Fibroblast of skin of left biceps (primary cell): ENCODE measurements at regions not wholly inside any gene's neighbourhood (a gene's known extent, or its start where the extent isn't known, plus 50 kb on each side); places are given as distances from the start of the nearest gene placed in this dataset.

ENCODE experiments used
- DNase-seq, 2 experiments: peaks; one replicate each; pipeline ENCODE4 v3.0.0-alpha.2; 2013; ENCODE audit warnings: low read depth in 2 of 2

DNA sequence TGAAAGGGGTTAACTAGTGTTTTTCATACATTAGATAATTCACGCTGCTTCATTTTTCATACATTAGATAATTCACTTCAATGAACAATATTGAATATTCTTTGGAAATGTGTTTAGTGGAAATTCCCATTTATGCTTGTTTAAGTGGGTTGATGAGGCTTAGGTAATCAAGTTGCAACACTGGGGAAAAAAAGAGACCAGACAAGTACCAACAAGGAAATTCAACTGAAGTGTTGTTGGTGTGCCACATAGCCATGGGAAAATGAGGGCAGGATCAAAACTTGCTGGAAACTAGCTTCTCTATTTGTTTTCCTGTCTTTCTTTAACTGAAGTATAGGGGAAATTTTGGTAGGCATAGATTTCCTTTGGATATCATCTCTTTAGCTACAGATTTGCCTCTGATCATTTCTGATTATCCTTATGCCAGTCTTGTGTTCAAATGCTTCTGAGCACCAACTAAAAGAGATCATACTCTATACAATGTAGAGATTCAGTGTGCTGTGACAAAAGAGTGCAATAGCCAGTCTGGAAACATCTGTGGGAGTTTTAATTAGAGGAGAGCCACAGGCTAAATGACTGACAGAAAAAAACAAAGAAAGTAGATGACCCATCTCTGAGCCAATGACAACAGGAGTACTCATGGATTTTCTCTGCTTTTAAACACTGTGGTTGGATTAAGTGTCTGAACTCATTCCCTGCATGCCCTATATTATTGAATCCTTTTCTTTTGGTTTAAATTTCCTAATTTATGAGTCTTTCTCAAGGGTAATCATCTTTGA, 67.6 kb upstream of the CTSC start:
- DNase-seq, result no peak

DNA sequence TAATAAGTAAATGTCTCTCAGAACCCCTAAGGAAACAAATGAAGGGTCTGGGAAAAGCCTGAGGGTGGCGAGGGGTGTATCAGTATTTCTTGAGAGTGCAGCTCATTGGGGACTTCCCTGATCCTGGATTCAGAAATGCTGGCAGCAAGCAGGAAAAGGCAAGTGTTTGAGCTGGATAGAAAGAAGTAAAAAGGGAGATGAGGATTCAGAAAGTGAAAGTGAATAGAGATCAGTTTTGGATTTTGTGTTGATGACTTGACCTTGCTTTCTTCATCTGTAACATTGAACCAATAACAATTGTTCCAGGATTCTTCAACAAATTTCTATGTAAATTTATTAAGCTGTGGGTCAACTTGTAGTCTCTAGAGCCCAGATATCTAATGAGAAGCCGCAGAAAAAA, 66.9 kb upstream of the CTSC start:
- no peak for DNase-seq

DNA sequence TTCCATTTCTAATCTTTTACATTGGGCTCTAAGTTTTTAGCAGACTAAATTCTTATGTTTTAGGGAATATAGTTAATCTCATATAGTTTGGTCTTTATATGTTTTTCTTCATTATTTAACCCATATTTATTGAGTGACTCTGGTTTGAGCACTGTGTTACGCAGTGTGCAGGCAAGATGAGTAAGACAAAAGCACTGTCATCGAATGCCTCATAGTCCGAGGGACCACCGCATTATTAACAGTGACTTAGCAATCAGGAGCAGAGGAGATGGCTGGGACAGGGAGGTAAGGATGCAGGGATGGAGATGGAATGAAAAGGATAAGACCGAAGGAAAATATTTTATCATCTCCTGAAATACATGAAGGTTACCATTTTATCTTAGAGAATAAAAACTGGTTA, 65.2 kb upstream of the CTSC start:
- no peak for DNase-seq

DNA sequence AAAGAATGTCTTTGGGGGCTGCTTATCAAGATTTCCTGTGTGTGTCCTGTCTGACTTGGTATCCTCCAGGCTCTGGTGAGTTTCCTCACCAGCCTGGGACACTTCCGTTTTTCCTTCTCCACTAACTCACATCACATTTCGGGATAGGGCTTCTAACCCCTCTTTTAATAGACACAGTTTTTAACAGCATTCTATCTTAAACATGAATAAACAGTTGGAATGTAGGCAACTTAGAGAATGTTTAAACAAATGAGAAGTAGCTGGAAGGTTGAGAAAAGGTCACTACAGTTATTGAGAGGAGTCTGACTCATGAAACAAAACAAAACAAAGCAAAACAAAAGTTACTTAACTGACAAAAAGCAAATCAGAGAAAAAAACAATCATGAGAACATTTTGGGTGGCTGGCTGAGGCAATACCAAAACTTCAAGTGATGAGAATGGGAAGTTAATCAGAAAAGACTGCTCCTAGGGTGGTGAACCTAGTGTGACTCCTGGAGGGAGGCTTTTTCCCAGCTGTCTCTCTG, 64.7 kb upstream of the CTSC start:
- no peak for DNase-seq

- no peak for DNase-seq
Observed at GRCh38 chr11:88398791-88399570, 61.4 kb upstream of the CTSC start.

DNA sequence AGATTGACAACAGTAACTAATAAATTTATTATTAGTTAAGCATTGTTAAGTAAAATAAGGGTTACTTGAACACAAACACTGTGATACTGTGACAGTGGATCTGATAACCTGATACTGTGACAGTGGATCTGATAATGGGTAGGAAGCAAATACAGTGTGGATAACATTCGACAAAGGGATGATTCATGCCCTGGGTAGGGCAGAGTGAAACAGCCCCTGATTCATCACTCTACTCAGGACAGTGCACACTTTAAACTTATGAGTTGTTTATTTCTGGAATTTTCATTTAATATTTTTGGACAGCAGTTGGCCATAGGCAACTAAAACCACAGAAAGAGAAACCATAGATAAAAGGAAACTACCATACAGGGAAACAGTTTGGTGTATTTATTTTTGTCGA, 60.8 kb upstream of the CTSC start:
- DNase-seq, result no peak

DNA sequence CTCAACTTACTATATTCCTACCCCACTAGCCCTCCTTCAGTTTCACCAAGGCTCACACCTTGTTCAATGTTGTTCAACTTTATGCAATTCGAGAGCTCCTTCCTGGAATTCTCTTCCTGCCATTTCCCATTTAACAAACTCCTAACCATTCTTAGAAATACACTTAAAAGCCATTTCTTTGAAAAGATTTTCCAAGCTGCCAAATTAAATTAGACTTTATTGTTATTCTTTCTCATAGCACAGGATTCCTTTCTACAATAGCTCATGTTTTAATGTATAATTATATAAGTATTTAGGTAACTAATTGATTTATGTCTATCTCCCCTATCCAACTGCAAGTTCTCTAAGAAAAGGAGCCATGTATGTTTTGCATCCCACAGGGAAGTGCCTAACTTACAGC, 52.7 kb upstream of the CTSC start:
- DNase-seq, result no peak

DNA sequence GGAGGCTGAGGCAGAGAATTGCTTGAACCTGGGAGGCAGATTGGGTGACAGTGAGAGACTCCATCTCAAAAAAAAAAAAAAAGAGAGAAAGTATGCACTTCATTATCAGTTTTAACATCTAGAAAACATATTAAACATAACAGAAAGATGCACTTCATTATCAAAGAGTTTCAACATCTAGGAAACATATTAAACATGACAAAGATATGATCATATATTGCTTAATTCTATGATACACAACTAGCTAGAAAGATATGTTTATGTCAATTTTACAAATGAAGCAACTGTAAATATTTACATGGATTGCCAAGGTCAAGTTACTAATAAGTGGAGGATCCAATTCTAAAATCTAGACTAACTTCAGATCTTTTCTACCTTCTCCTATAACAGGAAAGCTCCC, 50.4 kb upstream of the CTSC start:
- no peak for DNase-seq
